ENCODE measurements at regions not wholly inside any gene's neighbourhood (a gene's known extent, or its start where the extent isn't known, plus 50 kb on each side); places are given as distances from the start of the nearest gene placed in this dataset.

- Histone ChIP-seq H3K4me1 (ENCODE audit: insufficient read depth, low read length, severe bottlenecking) (no peaks in the 10 kb centered on the region), H3F3A (ENCODE audit: insufficient read depth, low read length) (no peaks in the 10 kb centered on the region), H3K4me3 (ENCODE audit: low read depth, low read length, poor library complexity, severe bottlenecking) (no peak overlapping the region), H3K79me2 (ENCODE audit: insufficient read depth, low read length) (no peaks in the 10 kb centered on the region), H3K9me2 (ENCODE audit: low read depth, low read length) (no peaks in the 10 kb centered on the region), H3K9me3 (ENCODE audit: low read length) (no peaks in the 10 kb centered on the region), H3K4me2 (ENCODE audit: low read length) (no peak overlapping the region), H2AFZ (ENCODE audit: low read length) (no peak overlapping the region), H3K9ac (ENCODE audit: low read length) (no peak overlapping the region), H3K27ac (ENCODE audit: low read depth, low read length, poor library complexity, severe bottlenecking) (no peak overlapping the region), H3K27me3 (ENCODE audit: insufficient read depth, low read length) (no peaks in the 10 kb centered on the region), H3K36me3 (ENCODE audit: insufficient read depth, low read length) (no peaks in the 10 kb centered on the region), H4K20me1 (ENCODE audit: insufficient read depth, low read length) (no peaks in the 10 kb centered on the region)
- TF ChIP-seq CTCF (IDR thresholded peaks at IDR 0.05; ENCODE audit: low read length) (no peak), EZH2 (IDR thresholded peaks at IDR 0.05; ENCODE audit: borderline replicate concordance, low read length) (no peak)
Measured at GRCh38 chr4:30808276-30808675, 88.1 kb downstream of the PCDH7 start.

- Histone ChIP-seq H3K27ac (ENCODE audit: low read depth, low read length, poor library complexity, severe bottlenecking) (no peak overlapping the region), H4K20me1 (ENCODE audit: insufficient read depth, low read length) (no peaks in the 10 kb centered on the region), H3F3A (ENCODE audit: insufficient read depth, low read length) (no peaks in the 10 kb centered on the region), H3K9ac (ENCODE audit: low read length) (no peak overlapping the region), H3K79me2 (ENCODE audit: insufficient read depth, low read length) (no peaks in the 10 kb centered on the region), H3K4me3 (ENCODE audit: low read depth, low read length, poor library complexity, severe bottlenecking) (no peak overlapping the region), H3K36me3 (ENCODE audit: insufficient read depth, low read length) (no peaks in the 10 kb centered on the region), H2AFZ (ENCODE audit: low read length) (no peak overlapping the region), H3K27me3 (ENCODE audit: insufficient read depth, low read length) (no peaks in the 10 kb centered on the region), H3K4me1 (ENCODE audit: insufficient read depth, low read length, severe bottlenecking) (no peaks in the 10 kb centered on the region), H3K4me2 (ENCODE audit: low read length) (no peak overlapping the region), H3K9me2 (ENCODE audit: low read depth, low read length) (no peaks in the 10 kb centered on the region), H3K9me3 (ENCODE audit: low read length) (no peaks in the 10 kb centered on the region)
- no peak for TF ChIP-seq EZH2 (IDR thresholded peaks at IDR 0.05; ENCODE audit: borderline replicate concordance, low read length)
- no peak for TF ChIP-seq CTCF (IDR thresholded peaks at IDR 0.05; ENCODE audit: low read length)
Measured at GRCh38 chr4:30811296-30811695, 91.1 kb downstream of the PCDH7 start.

GRCh38 chr4:30815685-30816084 is 95.5 kb downstream of the PCDH7 start:
- Histone ChIP-seq H4K20me1 (ENCODE audit: insufficient read depth, low read length) (no peaks in the 10 kb centered on the region), H3F3A (ENCODE audit: insufficient read depth, low read length) (no peaks in the 10 kb centered on the region), H3K4me1 (ENCODE audit: insufficient read depth, low read length, severe bottlenecking) (no peaks in the 10 kb centered on the region), H3K4me2 (ENCODE audit: low read length) (no peak overlapping the region), H3K79me2 (ENCODE audit: insufficient read depth, low read length) (no peaks in the 10 kb centered on the region), H3K36me3 (ENCODE audit: insufficient read depth, low read length) (no peaks in the 10 kb centered on the region), H2AFZ (ENCODE audit: low read length) (no peak overlapping the region), H3K9ac (ENCODE audit: low read length) (no peak overlapping the region), H3K9me2 (ENCODE audit: low read depth, low read length) (no peaks in the 10 kb centered on the region), H3K4me3 (ENCODE audit: low read depth, low read length, poor library complexity, severe bottlenecking) (no peak overlapping the region), H3K27me3 (ENCODE audit: insufficient read depth, low read length) (no peaks in the 10 kb centered on the region), H3K9me3 (ENCODE audit: low read length) (no peaks in the 10 kb centered on the region), H3K27ac (ENCODE audit: low read depth, low read length, poor library complexity, severe bottlenecking) (no peak overlapping the region)
- TF ChIP-seq CTCF (IDR thresholded peaks at IDR 0.05; ENCODE audit: low read length) (no peak), EZH2 (IDR thresholded peaks at IDR 0.05; ENCODE audit: borderline replicate concordance, low read length) (no peak)

Measured in OCI-LY1 (cell line).